A549 (cell line): ENCODE measurements at regions not wholly inside any gene's neighbourhood (a gene's known extent, or its start where the extent isn't known, plus 50 kb on each side); places are given as distances from the start of the nearest gene placed in this dataset.

Experiments used
- ATAC-seq, 2 experiments: fragments of 200-7000 bp in 1 of 2; fragments of >200 bp in 1 of 2; cut with Nextera tagmentation in 1 of 2; cut with Tn5 transposase in 1 of 2; 3 replicates each; pipeline versions ENCODE4 v1.8.0 to v1.9.1; 2018 to 2020; ENCODE audit warnings: mild to moderate bottlenecking in 1 of 2, moderate library complexity in 1 of 2
- CTCF ChIA-PET: fragments of 300-600 bp; sonication (Branson Sonifier 250); formaldehyde crosslinking; extraction: SDS; loops from one replicate; lab custom pipeline; 2021; ENCODE audit warnings: antibody characterized with exemption, inconsistent platforms; lab: Yijun Ruan, JAX
- POLR2A ChIA-PET: fragments of 350-600 bp; formaldehyde crosslinking; extraction: SDS; loops from one replicate; lab custom pipeline; 2021; ENCODE audit warnings: antibody characterized with exemption, inconsistent platforms; lab: Yijun Ruan, JAX
- DNase-seq, 2 experiments: peaks; one replicate each; pipeline versions ENCODE4 v3.0.0 to v3.0.0-alpha.2; 2011 to 2016; ENCODE audit warnings: low read depth in 1 of 2, low spot score in 1 of 2
- FAIRE-seq: peaks from 2 replicates; lab custom pipeline; 2011; peaks lifted over from hg19 to GRCh38; lab: Jason Lieb, UNC
- H3K27ac ChIP-seq, 2 experiments: fragments of >200 bp; sonication (Bioruptor Twin); formaldehyde crosslinking; 3 replicates each; pipeline ENCODE4 v1.5.1; 2016 to 2017
- H3K4me1 ChIP-seq: fragments of >200 bp; sonication (Bioruptor Twin); formaldehyde crosslinking; 3 replicates; pipeline ENCODE4 v1.6.1; 2016
- H3K4me2 ChIP-seq: fragments of >200 bp; sonication (Bioruptor Twin); formaldehyde crosslinking; 3 replicates; pipeline ENCODE4 v1.6.1; 2016
- H3K4me3 ChIP-seq: fragments of >200 bp; sonication (Bioruptor Twin); formaldehyde crosslinking; 3 replicates; pipeline ENCODE4 v1.5.1; 2016
- H3K9me3 ChIP-seq: fragments of >200 bp; sonication (Bioruptor Twin); formaldehyde crosslinking; 3 replicates; pipeline ENCODE4 v1.6.1; 2016
- CBX2 ChIP-seq: fragments of 200-600 bp; sonication (generic); IDR thresholded peaks from 2 replicates; pipeline ENCODE4 v1.6.1; 2016; ENCODE audit warnings: low read depth, mild to moderate bottlenecking, borderline replicate concordance
- CBX8 ChIP-seq: fragments of 200-600 bp; sonication (generic); IDR thresholded peaks from 2 replicates; pipeline ENCODE4 v1.6.1; 2016
- CHD4 ChIP-seq: fragments of 200-600 bp; sonication (generic); IDR thresholded peaks from 2 replicates; pipeline ENCODE4 v1.6.1; 2016; ENCODE audit warnings: antibody characterized with exemption, mild to moderate bottlenecking, borderline replicate concordance
- E2F6 ChIP-seq: IDR thresholded peaks from 2 replicates; pipeline ENCODE4 v1.6.1; 2012; ENCODE audit warnings: low read depth, borderline replicate concordance
- EHMT2 ChIP-seq: fragments of 200-600 bp; sonication (generic); IDR thresholded peaks from 2 replicates; pipeline ENCODE4 v1.6.1; 2016; ENCODE audit warnings: antibody characterized with exemption, low read depth, mild to moderate bottlenecking, moderate library complexity
- EP300 ChIP-seq, 2 experiments: fragments of >200 bp; sonication (Bioruptor Twin); formaldehyde crosslinking; IDR thresholded peaks; 2 replicates in 1 of 2; 3 replicates in 1 of 2; pipeline ENCODE4 v1.6.1; 2016 to 2017
- ESRRA ChIP-seq: fragments of 150-350 bp; IDR thresholded peaks from 2 replicates; pipeline ENCODE4 v1.6.1; 2014; ENCODE audit warnings: mild to moderate bottlenecking, low read length, borderline replicate concordance
- FOSB ChIP-seq: fragments of 250-450 bp; sonication (Bioruptor Pico); IDR thresholded peaks from 2 replicates; pipeline ENCODE4 v1.5.0; 2020; ENCODE audit warnings: mild to moderate bottlenecking, moderate library complexity
- FOXS1 ChIP-seq: fragments of 250-450 bp; sonication (Bioruptor Pico); IDR thresholded peaks from 2 replicates; pipeline ENCODE4 v1.5.0; 2020; ENCODE audit warnings: mild to moderate bottlenecking, moderate library complexity
- HOXB5 ChIP-seq: fragments of 250-450 bp; sonication (Bioruptor Pico); IDR thresholded peaks from 2 replicates; pipeline ENCODE4 v1.5.0; 2020; ENCODE audit warnings: mild to moderate bottlenecking, moderate library complexity
- JUN ChIP-seq, 2 experiments: fragments of >200 bp; sonication (Bioruptor Twin); formaldehyde crosslinking; IDR thresholded peaks; 2 replicates in 1 of 2; 3 replicates in 1 of 2; pipeline ENCODE4 v1.6.1; 2016 to 2017
- NFE2L2 ChIP-seq: fragments of 150-350 bp; conservative IDR thresholded peaks from 2 replicates; pipeline ENCODE4 v1.6.1; 2014; ENCODE audit warnings: low read length
- NR3C1 ChIP-seq: fragments of >200 bp; sonication (Bioruptor Twin); formaldehyde crosslinking; IDR thresholded peaks from 3 replicates; pipeline ENCODE4 v1.6.1; 2017
- PBX3 ChIP-seq: IDR thresholded peaks from 2 replicates; pipeline ENCODE4 v1.6.1; 2012
- PHF8 ChIP-seq: fragments of 200-600 bp; sonication (generic); IDR thresholded peaks from 2 replicates; pipeline ENCODE4 v1.6.1; 2016; ENCODE audit warnings: low read depth, mild to moderate bottlenecking, antibody characterized with exemption, moderate library complexity, borderline replicate concordance
- POLR2AphosphoS2 ChIP-seq: conservative IDR thresholded peaks from 2 replicates; pipeline ENCODE4 v1.6.1; 2012; ENCODE audit warnings: low read length, improper control_type of control experiment, inconsistent platforms
- REST ChIP-seq: fragments of 200-600 bp; sonication (generic); IDR thresholded peaks from 2 replicates; pipeline ENCODE4 v1.6.1; 2016; ENCODE audit warnings: antibody characterized with exemption, mild to moderate bottlenecking, moderate library complexity
- TFCP2L1 ChIP-seq: fragments of 250-450 bp; sonication (Bioruptor Pico); IDR thresholded peaks from 2 replicates; pipeline ENCODE4 v1.5.0; 2021; ENCODE audit warnings: mild to moderate bottlenecking
- ZSCAN20 ChIP-seq: fragments of 250-450 bp; sonication (Bioruptor Pico); IDR thresholded peaks from 2 replicates; pipeline ENCODE4 v1.8.0; 2022; ENCODE audit warnings: mild to moderate bottlenecking, moderate library complexity
- WGBS: methylation state at CpG from one replicate; pipeline ENCODE4 v1.1.6; 2017; ENCODE audit errors: missing lambda C conversion rate; 5-methylcytosine and 5-hydroxymethylcytosine counted together

- no peak overlapping the region for H3K27ac ChIP-seq
- H3K9me3 ChIP-seq, result no peaks in the 10 kb centered on the region
- WGBS, result 83% methylated on average over 5 of the region's 5 CpGs
- FAIRE-seq, result no peak
- no peak for ATAC-seq
- POLR2A ChIA-PET, result no interaction called here
- CTCF ChIA-PET, result no interaction called here
- H3K4me3 ChIP-seq, result no peak overlapping the region
- no peak for DNase-seq
- no peak overlapping the region for H3K4me2 ChIP-seq
- H3K4me1 ChIP-seq, result no peaks in the 10 kb centered on the region
- no peak for TF ChIP-seq CHD4
- no peak for TF ChIP-seq FOSB
- no peak for TF ChIP-seq NR3C1
- TF ChIP-seq CBX2, result no peak
- no peak for TF ChIP-seq REST
- TF ChIP-seq NFE2L2, result no peak
- no peak for TF ChIP-seq POLR2AphosphoS2
- TF ChIP-seq, all 56 proteins: peak for 0
These were observed 381.6 kb downstream of the SIPA1L2 start for GRCh38 chr1:232248276-232248820.

GRCh38 chr1:232247669-232248068 is 382.3 kb downstream of the SIPA1L2 start:
- no peak for TF ChIP-seq PBX3
- no peak for TF ChIP-seq FOXS1 (CRISPR knock-in tag)
- no peak for TF ChIP-seq EP300 (IDR thresholded peaks at IDR 0.05)
- TF ChIP-seq EHMT2, result no peak
- no peak for TF ChIP-seq NFE2L2
- TF ChIP-seq JUN (IDR thresholded peaks at IDR 0.05), result no peak
- no peak for TF ChIP-seq ZSCAN20 (CRISPR knock-in tag)
- TF ChIP-seq HOXB5 (CRISPR knock-in tag), result no peak
- no peak overlapping the region for H3K27ac ChIP-seq
- no peak for FAIRE-seq
- no peak for DNase-seq
- CTCF ChIA-PET, result no interaction called here
- POLR2A ChIA-PET, result no interaction called here
- 41% methylated on average over 3 of the region's 3 CpGs for WGBS
- H3K4me3 ChIP-seq, result no peak overlapping the region
- H3K4me2 ChIP-seq, result no peak overlapping the region
- no peaks in the 10 kb centered on the region for H3K9me3 ChIP-seq
- ATAC-seq, result no peak
- no peaks in the 10 kb centered on the region for H3K4me1 ChIP-seq

GRCh38 chr1:232244426-232244825 is 385.5 kb downstream of the SIPA1L2 start:
- POLR2A ChIA-PET, result no interaction called here
- Histone ChIP-seq H3K9me3 (no peaks in the 10 kb centered on the region), H3K4me3 (no peak overlapping the region), H3K4me1 (no peaks in the 10 kb centered on the region), H3K4me2 (no peak overlapping the region), H3K27ac (no peak overlapping the region)
- peak in 1 of 2 experiments; percentile 39; a peak in 1 of 6 replicates for ATAC-seq
- no peak for DNase-seq
- WGBS, result 19% methylated on average over 1 of the region's 1 CpG
- FAIRE-seq, result no peak
- CTCF ChIA-PET, result interaction anchor here (0.8 kb wide), 1 partner anchor 13 kb away, joined by 3 read pairs; no protein-coding TSS in a partner anchor
- no peak for TF ChIP-seq PHF8
- no peak for TF ChIP-seq CBX8
- no peak for TF ChIP-seq E2F6
- TF ChIP-seq ESRRA, result no peak
- no peak for TF ChIP-seq TFCP2L1 (CRISPR knock-in tag)
